Liver (tissue), 8 donors: ENCODE measurements at regions not wholly inside any gene's neighbourhood (a gene's known extent, or its start where the extent isn't known, plus 50 kb on each side); places are given as distances from the start of the nearest gene placed in this dataset.

Source experiments
- DNase-seq: peaks from one replicate; pipeline ENCODE4 v3.0.0-alpha.2; 2017; ENCODE audit warnings: low spot score
- H3K27ac ChIP-seq, 2 donors: one replicate each; pipeline ENCODE4 v1.7.0; 2013; ENCODE audit warnings: inconsistent platforms in 2 of 2, low read length in 2 of 2, control low read depth in 1 of 2, low read depth in 1 of 2, mild to moderate bottlenecking in 1 of 2
- H3K27me3 ChIP-seq, 4 donors: one replicate each; pipeline versions ENCODE4 v1.6.1 to v1.7.0; 2013; ENCODE audit warnings: low read length in 3 of 4, inconsistent platforms in 1 of 4, mild to moderate bottlenecking in 1 of 4, moderate library complexity in 1 of 4; ENCODE audit not compliant: control insufficient read depth in 4 of 4, insufficient read depth in 4 of 4
- H3K36me3 ChIP-seq, 4 donors: one replicate each; pipeline versions ENCODE4 v1.6.1 to v1.7.0; 2013; ENCODE audit warnings: low read length in 3 of 4, mild to moderate bottlenecking in 3 of 4, low read depth in 1 of 4, moderate library complexity in 1 of 4; ENCODE audit not compliant: control insufficient read depth in 4 of 4, insufficient read depth in 3 of 4
- H3K4me1 ChIP-seq, 4 donors: one replicate each; pipeline versions ENCODE4 v1.6.1 to v1.7.0; 2013; ENCODE audit warnings: low read length in 3 of 4, mild to moderate bottlenecking in 3 of 4, moderate library complexity in 1 of 4; ENCODE audit not compliant: control insufficient read depth in 4 of 4, insufficient read depth in 4 of 4
- H3K4me3 ChIP-seq, 3 donors: one replicate each; pipeline versions ENCODE4 v1.6.1 to v1.7.0; 2013; ENCODE audit warnings: low read length in 3 of 3, control low read depth in 1 of 3, low read depth in 1 of 3, mild to moderate bottlenecking in 1 of 3
- H3K9ac ChIP-seq, 2 donors: one replicate each; pipeline ENCODE4 v1.7.0; 2013; ENCODE audit warnings: low read length in 2 of 2, mild to moderate bottlenecking in 2 of 2, moderate library complexity in 2 of 2, control low read depth in 1 of 2, low read depth in 1 of 2
- H3K9me3 ChIP-seq, 4 donors: one replicate each; pipeline versions ENCODE4 v1.6.1 to v1.7.0; 2013; ENCODE audit warnings: low read length in 3 of 4; ENCODE audit not compliant: control insufficient read depth in 4 of 4
- CTCF ChIP-seq: fragments of 150-350 bp; IDR thresholded peaks from 2 replicates; pipeline ENCODE4 v1.5.1; 2017; ENCODE audit warnings: improper control_type of control experiment, low read depth, low read length; ENCODE audit not compliant: missing input control
- EGR1 ChIP-seq, 2 donors: IDR thresholded peaks; 2 replicates each; pipeline ENCODE4 v1.6.1; 2016 to 2018; ENCODE audit warnings: antibody characterized with exemption in 2 of 2, low read depth in 2 of 2
- FOXA1 ChIP-seq: IDR thresholded peaks from 2 replicates; pipeline ENCODE4 v1.6.1; 2016; ENCODE audit warnings: antibody characterized with exemption
- GABPA ChIP-seq, 2 donors: IDR thresholded peaks in 1 of 2; conservative IDR thresholded peaks in 1 of 2; 2 replicates each; pipeline ENCODE4 v1.6.1; 2016; ENCODE audit warnings: antibody characterized with exemption in 2 of 2, mild to moderate bottlenecking in 1 of 2, moderate library complexity in 1 of 2
- HNF4A ChIP-seq, 2 donors: conservative IDR thresholded peaks; 2 replicates each; pipeline ENCODE4 v1.6.1; 2016; ENCODE audit warnings: antibody characterized with exemption in 2 of 2, mild to moderate bottlenecking in 2 of 2
- HNF4G ChIP-seq: IDR thresholded peaks from 2 replicates; pipeline ENCODE4 v1.6.1; 2016; ENCODE audit warnings: antibody characterized with exemption
- JUND ChIP-seq, 2 donors: IDR thresholded peaks; 2 replicates each; pipeline ENCODE4 v1.6.1; 2016; ENCODE audit warnings: antibody characterized with exemption in 2 of 2
- MAX ChIP-seq: IDR thresholded peaks from 2 replicates; pipeline ENCODE4 v1.6.1; 2016; ENCODE audit warnings: antibody characterized with exemption
- NR2F2 ChIP-seq: IDR thresholded peaks from 2 replicates; pipeline ENCODE4 v1.6.1; 2016; ENCODE audit warnings: antibody characterized with exemption
- RAD21 ChIP-seq, 2 donors: IDR thresholded peaks; 2 replicates each; pipeline ENCODE4 v1.6.1; 2016; ENCODE audit warnings: antibody characterized with exemption in 2 of 2, mild to moderate bottlenecking in 2 of 2
- REST ChIP-seq: IDR thresholded peaks from 2 replicates; pipeline ENCODE4 v1.6.1; 2016; ENCODE audit warnings: antibody characterized with exemption, mild to moderate bottlenecking
- TAF1 ChIP-seq: conservative IDR thresholded peaks from 2 replicates; pipeline ENCODE4 v1.6.1; 2016; ENCODE audit warnings: antibody characterized with exemption, mild to moderate bottlenecking
- WGBS: extraction: QIAGEN DNeasy Blood & Tissue Kit; methylation state at CpG from one replicate; pipeline ENCODE4 v1.1.7; 2013; 5-methylcytosine and 5-hydroxymethylcytosine counted together
- TF ChIP-seq, protein P1 (sequence below): IDR thresholded peaks from 2 replicates; pipeline ENCODE4 v1.6.1; 2016; ENCODE audit warnings: antibody characterized with exemption
- donor health status: healthy.
- donor health status: healthy.
- donor health status: healthy.
- donor health status: healthy.
- donor health status: healthy.

DNA sequence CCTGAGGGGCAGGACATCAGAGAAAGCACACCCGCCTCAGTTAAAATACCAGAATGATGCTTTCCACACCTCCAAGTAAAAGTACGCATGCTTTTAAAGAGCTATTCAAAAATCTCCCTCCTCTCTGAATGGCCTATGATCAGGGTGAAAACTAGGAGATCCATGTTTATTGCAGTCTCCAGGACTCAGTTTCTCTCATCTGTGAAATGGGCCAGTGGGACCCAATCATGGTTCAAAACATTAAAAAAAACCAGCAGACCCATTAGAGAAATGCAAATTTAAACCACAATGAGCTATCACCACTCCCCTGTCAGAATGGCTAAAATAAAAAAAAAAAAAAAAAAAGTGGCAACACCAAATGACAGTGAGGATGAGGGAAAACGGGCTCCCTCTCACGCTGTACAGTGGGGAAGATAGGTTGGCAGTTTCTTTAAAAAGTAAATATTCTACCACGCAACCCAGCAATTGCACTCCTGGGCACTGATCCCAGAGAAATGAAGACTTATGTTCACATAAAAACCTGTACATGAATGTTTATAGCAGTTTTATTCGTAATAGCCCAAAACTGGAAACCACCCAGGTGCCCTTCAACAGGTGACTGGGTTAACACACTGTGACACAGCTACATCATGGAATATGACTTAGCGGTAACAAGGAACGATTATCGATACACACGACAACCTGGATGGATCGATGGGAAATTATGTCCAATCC, 242.7 kb downstream of the MN1 start:
- no peak for TF ChIP-seq FOXA1
- TF ChIP-seq RAD21 (IDR thresholded peaks at IDR 0.05), result no peak
- no peak for TF ChIP-seq REST
- TF ChIP-seq HNF4A (conservative IDR thresholded peaks at IDR 0.05), result no peak
- TF ChIP-seq CTCF, result no peak
- TF ChIP-seq NR2F2, result no peak
- TF ChIP-seq TAF1, result no peak
- no peak for TF ChIP-seq HNF4G
- TF ChIP-seq, protein P1, sequence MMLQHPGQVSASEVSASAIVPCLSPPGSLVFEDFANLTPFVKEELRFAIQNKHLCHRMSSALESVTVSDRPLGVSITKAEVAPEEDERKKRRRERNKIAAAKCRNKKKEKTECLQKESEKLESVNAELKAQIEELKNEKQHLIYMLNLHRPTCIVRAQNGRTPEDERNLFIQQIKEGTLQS, result no peak
- no peak for TF ChIP-seq JUND (IDR thresholded peaks at IDR 0.05)
- no peak for TF ChIP-seq EGR1 (IDR thresholded peaks at IDR 0.05; ENCODE audit: low read depth in 2 of 2)
- no peak for TF ChIP-seq MAX
- no peak for TF ChIP-seq GABPA (IDR thresholded peaks at IDR 0.05 in 1 of 2, conservative IDR thresholded peaks at IDR 0.05 in 1 of 2)
- Histone ChIP-seq H3K27me3 (no peaks in the 10 kb centered on the region), H3K4me3 (no peak overlapping the region), H3K9ac (no peak overlapping the region), H3K27ac (no peak overlapping the region), H3K4me1 (no peaks in the 10 kb centered on the region), H3K36me3 (no peaks in the 10 kb centered on the region), H3K9me3 (no peaks in the 10 kb centered on the region)
- no peak for DNase-seq
- 80% methylated on average over 11 of the region's 11 CpGs for WGBS

GRCh38 chr22:27560781-27561180, 240.8 kb downstream of the MN1 start:
- Histone ChIP-seq H3K27me3 (no peaks in the 10 kb centered on the region), H3K36me3 (no peaks in the 10 kb centered on the region), H3K9me3 (no peaks in the 10 kb centered on the region), H3K9ac (no peak overlapping the region), H3K27ac (no peak overlapping the region), H3K4me3 (no peak overlapping the region), H3K4me1 (no peaks in the 10 kb centered on the region)
- TF ChIP-seq HNF4G (no peak), EGR1 (IDR thresholded peaks at IDR 0.05; ENCODE audit: low read depth in 2 of 2) (no peak), JUND (IDR thresholded peaks at IDR 0.05) (no peak)
- 77% methylated on average over 5 of the region's 5 CpGs for WGBS
- DNase-seq, result no peak
